Activated CD8-positive, alpha-beta T cell treated with anti-CD3 and anti-CD28 coated beads for 36 hours (primary cell): ENCODE measurements at regions not wholly inside any gene's neighbourhood (a gene's known extent, or its start where the extent isn't known, plus 50 kb on each side); places are given as distances from the start of the nearest gene placed in this dataset.

Experiments
- ATAC-seq: fragments of 200-7000 bp; cut with Tn5 transposase; one replicate; pipeline ENCODE4 v1.10.0; 2021; ENCODE audit warnings: mild to moderate bottlenecking, moderate library complexity
- CTCF ChIA-PET: fragments of 350-600 bp; sonication (Branson Sonifier 250); formaldehyde crosslinking; loops from one replicate; lab custom pipeline; 2021; ENCODE audit warnings: antibody characterized with exemption; lab: Charles Lee
- POLR2A ChIA-PET: fragments of 350-600 bp; sonication (Branson Sonifier 250); formaldehyde crosslinking; loops from one replicate; lab custom pipeline; 2021; ENCODE audit warnings: antibody characterized with exemption; lab: Charles Lee
- DNase-seq: peaks from one replicate; pipeline ENCODE4 v3.0.0-alpha.2; 2020
- H3K27ac Mint-ChIP-seq: one replicate; pipeline ENCODE4 v1.8.0; 2021; ENCODE audit warnings: mild to moderate bottlenecking, mixed read lengths
- H3K27me3 Mint-ChIP-seq: one replicate; pipeline ENCODE4 v1.8.0; 2021; ENCODE audit warnings: mixed read lengths
- H3K36me3 Mint-ChIP-seq: one replicate; pipeline ENCODE4 v1.8.0; 2021; ENCODE audit warnings: low read depth, mixed read lengths
- H3K4me1 Mint-ChIP-seq: one replicate; pipeline ENCODE4 v1.8.0; 2021; ENCODE audit warnings: low read depth, mixed read lengths
- H3K4me3 Mint-ChIP-seq: one replicate; pipeline ENCODE4 v1.8.0; 2021; ENCODE audit warnings: mild to moderate bottlenecking, moderate library complexity, mixed read lengths
- H3K9me3 Mint-ChIP-seq: one replicate; pipeline ENCODE4 v1.8.0; 2021; ENCODE audit warnings: mixed read lengths
- CTCF ChIP-seq: fragments of 200-600 bp; IDR thresholded peaks from one replicate; pipeline ENCODE4 v1.8.0; 2022; ENCODE audit warnings: antibody characterized with exemption, mild to moderate bottlenecking
- intact Hi-C: fragments of 100-400 bp; cut with micrococcal nuclease; formaldehyde crosslinking; loops from one replicate; pipeline ENCODE4 v1.10.0; 2022

GRCh38 chr2:234348081-234348480 is 148.8 kb downstream of the ARL4C start:
- DNase-seq (no peak), ATAC-seq (no peak)
- no peaks in the 10 kb centered on the region for H3K36me3 Mint-ChIP-seq
- no peak for TF ChIP-seq CTCF
- CTCF ChIA-PET, result interaction anchor here (1.3 kb wide), 1 partner anchor 197 kb away, joined by 4 read pairs; no protein-coding TSS in a partner anchor
- peaks cover 16% of the 10 kb centered on the region for H3K4me1 Mint-ChIP-seq
- POLR2A ChIA-PET, result no interaction called here
- intact Hi-C loops, result no loop called here
- no peaks in the 10 kb centered on the region for H3K27me3 Mint-ChIP-seq
- H3K27ac Mint-ChIP-seq, result peak overlapping the region; percentile 15
- H3K9me3 Mint-ChIP-seq, result peaks cover 8% of the 10 kb centered on the region
- no peak overlapping the region for H3K4me3 Mint-ChIP-seq

- Mint-ChIP-seq H3K4me1 (peaks cover 16% of the 10 kb centered on the region), H3K9me3 (no peaks in the 10 kb centered on the region), H3K36me3 (no peaks in the 10 kb centered on the region), H3K27me3 (no peaks in the 10 kb centered on the region), H3K27ac (no peak overlapping the region), H3K4me3 (no peak overlapping the region)
- CTCF ChIA-PET, result no interaction called here
- DNase-seq (no peak), ATAC-seq (no peak)
- POLR2A ChIA-PET, result interaction anchor here (0.9 kb wide), 1 partner anchor 53 kb away, joined by 4 read pairs; no protein-coding TSS in a partner anchor
- no peak for TF ChIP-seq CTCF
- intact Hi-C loops, result no loop called here
Measured at GRCh38 chr2:234345921-234346320, 151.0 kb downstream of the ARL4C start.

GRCh38 chr2:234344012-234344411 is 152.9 kb downstream of the ARL4C start:
- ChIA-PET POLR2A (no interaction called here), CTCF (no interaction called here)
- no peak overlapping the region for H3K27ac Mint-ChIP-seq
- peaks cover 16% of the 10 kb centered on the region for H3K4me1 Mint-ChIP-seq
- intact Hi-C loops, result no loop called here
- H3K27me3 Mint-ChIP-seq, result no peaks in the 10 kb centered on the region
- H3K4me3 Mint-ChIP-seq, result no peak overlapping the region
- no peaks in the 10 kb centered on the region for H3K36me3 Mint-ChIP-seq
- DNase-seq (no peak), ATAC-seq (no peak)
- TF ChIP-seq CTCF, result no peak
- peaks cover 6% of the 10 kb centered on the region for H3K9me3 Mint-ChIP-seq

- Mint-ChIP-seq H3K4me3 (no peak overlapping the region), H3K27me3 (no peaks in the 10 kb centered on the region), H3K27ac (no peak overlapping the region), H3K36me3 (peaks cover 2% of the 10 kb centered on the region), H3K9me3 (peaks cover 9% of the 10 kb centered on the region), H3K4me1 (peaks cover 13% of the 10 kb centered on the region)
- ChIA-PET POLR2A (interaction anchor here (0.6 kb wide), 1 partner anchor 681 kb away, joined by 3 read pairs; no protein-coding TSS in a partner anchor), CTCF (no interaction called here)
- ATAC-seq (no peak), DNase-seq (no peak)
- intact Hi-C loops, result no loop called here
- TF ChIP-seq CTCF, result no peak
Measured at GRCh38 chr2:234343372-234343771, 153.5 kb downstream of the ARL4C start.

- DNase-seq, result no peak
- ChIA-PET CTCF (no interaction called here), POLR2A (interaction anchor here (1.0 kb wide), 1 partner anchor 142 kb away, joined by 3 read pairs; no protein-coding TSS in a partner anchor)
- Mint-ChIP-seq H3K9me3 (peaks cover 9% of the 10 kb centered on the region), H3K27me3 (no peaks in the 10 kb centered on the region), H3K36me3 (peaks cover 2% of the 10 kb centered on the region), H3K4me1 (peaks cover 2% of the 10 kb centered on the region), H3K27ac (no peak overlapping the region), H3K4me3 (no peak overlapping the region)
- intact Hi-C loops, result no loop called here
- no peak for TF ChIP-seq CTCF
- ATAC-seq, result no peak
Measured at GRCh38 chr2:234341306-234341985, 155.4 kb downstream of the ARL4C start.
